Epithelial cell of proximal tubule (primary cell): ENCODE measurements at regions not wholly inside any gene's neighbourhood (a gene's known extent, or its start where the extent isn't known, plus 50 kb on each side); places are given as distances from the start of the nearest gene placed in this dataset.
A peak's percentile ranks its signal among the peaks of the same experiment; 100 is the strongest.

Experiments used
- DNase-seq: peaks from one replicate; pipeline ENCODE4 v3.0.0-alpha.2; 2011; ENCODE audit warnings: low read depth
- H3K4me3 ChIP-seq: 2 replicates; pipeline ENCODE4 v1.5.1; 2011; ENCODE audit warnings: low read depth, mild to moderate bottlenecking, low read length
- CTCF ChIP-seq: conservative IDR thresholded peaks from 2 replicates; pipeline ENCODE4 v1.5.1; 2012; ENCODE audit warnings: low read depth, mild to moderate bottlenecking, low read length

DNA sequence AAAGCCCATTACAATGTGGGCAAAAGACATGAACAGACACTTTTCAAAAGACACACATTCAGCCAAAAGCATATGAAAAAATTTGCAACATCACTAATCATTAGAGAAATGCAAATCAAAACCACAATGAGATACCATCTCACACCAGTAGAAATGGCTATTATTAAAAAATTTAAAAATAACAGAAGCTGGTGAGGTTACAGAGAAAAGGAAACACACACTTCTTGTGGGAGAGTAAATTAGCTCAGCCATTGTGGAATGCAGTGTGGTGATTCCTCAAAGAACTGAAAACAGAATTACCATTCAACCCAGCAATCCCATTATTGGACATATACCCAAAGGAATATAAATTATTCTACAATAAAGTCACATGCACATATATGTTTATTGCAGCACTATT lies 585.2 kb upstream of the TUSC1 start:
- no peak for TF ChIP-seq CTCF
- H3K4me3 ChIP-seq = no peak overlapping the region
- DNase-seq = no peak

DNA sequence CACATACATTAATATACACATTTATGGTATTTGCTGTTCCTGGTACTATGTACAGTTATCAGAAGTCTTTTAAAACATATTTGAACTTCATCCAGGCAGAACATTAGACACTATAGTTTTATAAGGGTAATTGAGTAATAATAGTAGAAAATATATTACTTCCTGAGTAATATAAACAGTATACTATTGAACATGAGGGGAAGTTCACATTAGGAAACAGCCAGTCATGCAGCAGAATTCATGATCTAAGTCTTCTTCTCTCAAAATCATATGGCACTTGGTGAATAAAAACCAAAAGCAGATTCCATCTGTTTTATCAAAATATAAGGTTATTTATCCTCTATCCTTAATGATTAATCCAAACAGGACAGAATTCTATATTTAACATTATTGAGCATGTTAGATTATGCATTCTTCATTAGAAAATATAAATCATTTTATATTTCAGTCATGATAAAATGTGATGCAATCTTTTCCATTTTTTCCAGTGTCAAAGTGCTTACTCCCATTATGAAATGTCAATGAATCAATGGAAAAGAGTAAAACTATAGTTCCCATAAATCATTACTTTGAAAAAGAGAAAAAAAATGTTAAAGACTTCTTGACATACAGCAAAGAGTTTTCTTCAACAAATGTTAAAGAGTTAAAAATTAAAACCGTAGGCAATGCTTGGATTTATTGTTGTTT lies 584.3 kb upstream of the TUSC1 start:
- TF ChIP-seq CTCF = no peak
- H3K4me3 ChIP-seq = no peak overlapping the region
- no peak for DNase-seq

GRCh38 chr9:26261503-26262330 lies 583.5 kb upstream of the TUSC1 start:
- no peak for TF ChIP-seq CTCF
- H3K4me3 ChIP-seq = no peak overlapping the region
- DNase-seq = peak; percentile 53

DNA sequence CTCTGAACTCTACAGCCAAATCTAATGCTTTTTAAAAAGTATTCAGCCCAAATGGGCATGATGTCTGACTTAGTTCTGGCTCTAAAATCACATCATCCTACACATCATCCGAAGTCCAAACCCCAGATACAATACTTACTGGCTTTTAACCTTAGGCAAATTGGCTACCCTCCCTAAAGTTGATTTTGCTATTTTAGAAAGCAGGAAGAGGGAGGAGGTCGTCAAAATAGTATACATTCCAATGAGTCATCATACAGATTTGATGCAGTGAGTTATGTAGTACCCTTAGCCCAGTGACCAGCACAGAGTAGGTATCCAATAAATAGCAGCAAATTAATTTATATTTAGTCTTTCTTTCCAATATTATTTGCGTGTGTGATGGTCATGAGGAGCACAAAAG lies 582.0 kb upstream of the TUSC1 start:
- H3K4me3 ChIP-seq = no peak overlapping the region
- no peak for TF ChIP-seq CTCF
- no peak for DNase-seq

DNA sequence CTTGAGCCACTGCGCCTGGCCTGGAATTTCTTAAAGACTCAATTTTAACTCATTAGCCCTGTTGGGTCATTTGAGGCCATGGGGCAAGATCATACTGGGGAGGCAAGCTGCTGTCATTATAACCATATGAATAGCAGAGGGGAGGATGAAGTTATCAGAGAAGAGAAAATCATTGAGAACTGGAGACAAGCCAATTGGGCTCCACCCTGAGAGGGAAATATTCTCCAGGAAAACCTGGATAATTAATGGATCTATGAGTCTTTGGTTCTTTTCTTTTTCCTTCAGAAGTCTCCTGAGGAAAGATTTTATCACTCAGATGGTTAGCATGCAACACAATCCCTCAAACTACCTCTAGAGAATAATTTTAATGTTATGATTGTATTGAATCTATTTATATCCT lies 569.6 kb upstream of the TUSC1 start:
- TF ChIP-seq CTCF = no peak
- DNase-seq = no peak
- H3K4me3 ChIP-seq = no peak overlapping the region

DNA sequence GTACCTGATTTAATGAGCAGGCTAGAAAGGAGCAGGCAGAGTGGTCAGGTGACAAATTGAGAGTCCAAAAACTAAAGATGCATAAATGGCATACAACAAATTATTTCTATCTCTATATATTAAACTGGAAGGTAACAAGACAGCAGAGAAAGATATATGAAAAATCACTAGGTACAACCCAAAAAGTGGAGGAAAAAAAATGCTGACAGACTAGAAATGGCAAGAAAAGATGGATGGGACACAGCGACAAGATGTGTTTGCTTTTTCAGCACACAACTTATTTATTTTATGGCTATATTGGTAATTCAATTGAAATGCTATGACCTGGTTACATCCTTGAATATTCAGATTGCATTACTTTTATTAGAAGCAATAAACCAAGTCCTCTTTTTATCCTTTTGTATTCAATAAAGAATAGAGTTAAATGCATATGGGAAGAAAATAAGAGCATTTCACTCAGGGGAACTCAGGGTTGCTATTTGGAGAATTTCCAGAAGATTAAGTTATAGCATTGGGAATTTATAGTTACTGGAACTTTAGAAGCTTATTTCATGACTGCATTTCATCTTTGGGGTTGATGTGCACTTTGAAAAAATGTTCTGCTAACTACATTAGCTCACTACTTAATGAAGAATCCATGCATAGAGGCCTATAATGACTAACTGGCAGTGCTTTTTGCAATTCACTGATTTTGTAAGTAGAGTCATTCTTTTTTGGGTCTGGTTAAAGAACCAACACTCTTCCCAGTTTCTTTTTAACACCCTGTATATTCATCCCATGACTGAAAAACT lies 566.6 kb upstream of the TUSC1 start:
- TF ChIP-seq CTCF = no peak
- H3K4me3 ChIP-seq = no peak overlapping the region
- no peak for DNase-seq
